Activated CD4-positive, CD25-positive, alpha-beta regulatory T cell treated with anti-CD3 and anti-CD28 coated beads, Interleukin-2, amount 50 U/mL, for 16 hours (primary cell): ENCODE measurements at regions not wholly inside any gene's neighbourhood (a gene's known extent, or its start where the extent isn't known, plus 50 kb on each side); places are given as distances from the start of the nearest gene placed in this dataset.

ENCODE experiments used
- DNase-seq: peaks from one replicate; pipeline ENCODE4 v3.0.0-alpha.2; 2020; ENCODE audit warnings: low read depth, low spot score

- DNase-seq: no peak
Observed at GRCh38 chr21:17901458-17902079, 82.4 kb upstream of the C21orf91 start.

GRCh38 chr21:17900990-17901385, 81.8 kb upstream of the C21orf91 start:
- no peak for DNase-seq

GRCh38 chr21:17900281-17900989, 81.3 kb upstream of the C21orf91 start:
- DNase-seq: no peak

- no peak for DNase-seq
Observed at GRCh38 chr21:17889171-17889570, 70.0 kb upstream of the C21orf91 start.

- no peak for DNase-seq
Observed at GRCh38 chr21:17869115-17869514, 50.0 kb upstream of the C21orf91 start.
